Activated gamma-delta T cell treated with anti-CD3 and anti-CD28 coated beads, Interleukin-2, amount 50 U/mL, for 16 hours (primary cell): ENCODE measurements at regions not wholly inside any gene's neighbourhood (a gene's known extent, or its start where the extent isn't known, plus 50 kb on each side); places are given as distances from the start of the nearest gene placed in this dataset.

Experiments
- DNase-seq: peaks from one replicate; pipeline ENCODE4 v3.0.0-alpha.2; 2020; ENCODE audit warnings: low read depth

- DNase-seq, result no peak
Observed at GRCh38 chr1:235025422-235025984, 103.1 kb downstream of the TOMM20 start.

DNA sequence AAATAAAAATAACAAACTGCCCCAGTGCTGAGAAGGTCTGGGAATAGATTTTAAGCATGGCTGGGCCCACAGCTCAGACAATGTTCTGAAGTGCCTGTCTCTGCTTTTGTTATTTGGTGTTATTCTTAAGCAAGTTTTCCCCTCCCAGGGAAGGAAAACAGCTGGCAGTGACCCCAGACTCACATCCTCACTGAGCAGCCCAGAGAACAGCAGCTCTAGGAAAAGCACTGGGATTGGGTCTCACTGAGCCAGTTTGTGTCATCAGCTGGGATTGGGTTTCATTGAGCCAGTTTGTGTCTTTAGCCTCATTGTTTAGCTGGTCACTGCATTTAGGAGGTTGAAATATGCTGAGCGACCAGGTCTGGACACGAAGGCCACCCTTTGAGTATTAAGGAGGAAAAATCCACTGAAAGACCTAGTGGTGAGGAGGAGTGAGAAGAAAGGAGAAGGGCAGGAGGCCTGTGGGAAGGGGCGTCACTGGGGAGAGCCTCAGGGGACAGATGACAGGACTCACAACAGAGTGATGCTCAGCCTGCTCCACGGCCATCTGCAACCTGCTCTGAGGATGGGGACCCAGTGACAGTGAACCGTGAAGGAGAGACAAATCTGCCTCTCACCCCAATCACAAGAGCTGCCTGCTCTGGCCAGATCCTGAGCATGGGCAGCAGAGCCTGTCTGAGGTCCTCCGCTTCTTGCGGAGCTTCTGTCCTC, 103.8 kb downstream of the TOMM20 start:
- DNase-seq, result no peak

DNA sequence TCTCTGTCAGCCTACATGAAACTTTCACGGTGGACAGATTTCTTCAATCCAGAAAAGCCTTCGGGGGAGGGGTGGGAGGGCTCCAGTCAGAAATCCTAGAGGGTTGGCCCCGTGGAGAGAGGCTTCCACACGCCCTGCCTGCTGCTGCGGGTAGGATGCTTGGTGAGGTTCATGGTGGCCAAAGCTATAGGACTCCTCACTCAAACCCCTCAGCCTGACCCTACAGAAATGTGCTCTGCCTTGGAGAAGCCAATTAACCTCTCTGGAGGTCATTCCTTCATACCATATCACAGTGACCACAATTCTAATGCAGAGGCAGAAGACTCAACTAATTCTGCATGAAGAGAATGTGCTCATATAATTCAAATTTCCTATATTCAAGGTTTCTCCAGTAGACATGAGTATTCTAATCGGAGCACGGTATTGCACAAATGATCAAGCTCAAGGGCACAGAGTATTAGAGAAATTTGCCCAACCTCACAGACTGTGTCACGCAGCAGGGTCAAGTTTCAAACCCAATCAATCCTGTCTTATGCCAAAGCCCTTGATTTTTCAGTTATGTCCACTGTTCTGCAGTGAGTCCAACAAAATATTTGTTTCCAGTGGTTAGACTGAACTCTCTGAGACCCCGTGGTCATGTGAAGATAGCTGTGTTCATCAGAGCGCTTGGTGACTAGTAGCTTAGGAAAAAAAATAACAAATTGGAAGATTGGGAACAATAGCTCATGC, 104.8 kb downstream of the TOMM20 start:
- no peak for DNase-seq

- DNase-seq, result no peak
Observed at GRCh38 chr1:235022981-235023710, 105.5 kb downstream of the TOMM20 start.

DNA sequence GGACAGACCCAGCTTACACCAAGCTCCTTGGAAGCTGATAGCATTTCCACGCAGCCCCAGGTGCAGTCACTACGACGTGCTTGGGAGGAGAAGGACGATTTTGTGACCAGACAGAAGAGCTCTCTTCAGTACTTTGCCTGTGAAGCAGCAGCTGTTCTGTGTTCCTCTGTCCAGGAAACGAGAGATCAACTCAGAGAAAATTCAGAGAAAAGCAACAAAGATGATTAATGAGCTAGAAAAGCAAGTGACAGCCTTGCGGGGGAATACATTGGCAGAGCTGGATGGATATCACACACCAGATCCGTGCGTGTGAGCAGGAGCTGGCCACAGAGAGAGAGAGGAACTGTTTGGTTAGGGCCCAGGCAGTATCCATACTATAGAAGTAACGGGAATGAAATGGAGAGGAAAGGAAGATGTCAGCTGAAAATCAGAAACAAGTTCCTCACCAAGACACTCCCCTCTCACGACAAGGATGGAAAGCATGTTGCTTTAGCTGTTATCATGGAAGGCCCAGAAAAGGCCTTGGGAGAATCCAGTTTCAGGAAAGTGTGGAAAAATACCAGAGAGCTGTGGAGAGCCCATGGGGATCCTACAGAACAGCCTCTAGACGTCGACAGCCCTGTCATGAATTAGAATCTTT, 106.2 kb downstream of the TOMM20 start:
- DNase-seq, result no peak

DNA sequence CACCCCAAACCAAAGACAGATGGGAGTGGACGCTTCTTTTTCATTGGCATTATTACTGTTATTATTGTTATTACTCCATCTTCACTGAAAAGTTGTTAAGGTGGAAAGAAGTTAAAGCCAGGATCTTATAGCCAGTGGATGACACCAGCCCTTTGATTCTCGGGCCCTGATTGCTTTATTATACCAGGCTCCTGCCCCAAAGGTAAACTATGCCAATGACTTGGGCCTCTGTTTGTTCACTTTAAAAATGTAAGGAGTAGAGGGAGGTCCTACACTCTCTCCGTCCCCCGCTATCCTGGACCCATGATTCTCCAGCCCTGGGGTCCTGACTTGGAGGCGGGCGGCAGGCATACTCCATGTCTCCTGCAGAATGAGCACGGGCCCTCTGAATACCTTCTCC, 106.8 kb downstream of the TOMM20 start:
- DNase-seq, result no peak

GRCh38 chr1:235021321-235021720, 107.3 kb downstream of the TOMM20 start:
- DNase-seq, result no peak

DNA sequence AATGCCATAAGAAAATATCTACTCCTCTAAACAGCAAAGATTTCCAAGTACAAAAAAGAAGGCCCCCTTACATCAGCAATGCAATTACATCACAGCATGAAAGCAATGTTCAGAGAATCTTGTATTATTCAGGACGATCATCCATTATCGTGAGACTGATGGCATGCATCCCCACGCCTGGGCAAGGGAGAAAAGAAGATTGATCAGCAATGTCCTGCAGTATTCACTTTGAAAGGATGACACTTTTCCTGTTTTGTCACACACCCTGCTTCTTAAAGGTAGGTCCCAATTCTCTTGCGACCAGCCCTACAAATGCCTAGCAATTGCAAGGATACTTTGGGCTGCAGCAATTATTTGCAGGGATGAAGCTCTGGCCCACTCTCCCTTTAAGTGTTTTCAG, 108.7 kb downstream of the TOMM20 start:
- DNase-seq, result no peak

DNA sequence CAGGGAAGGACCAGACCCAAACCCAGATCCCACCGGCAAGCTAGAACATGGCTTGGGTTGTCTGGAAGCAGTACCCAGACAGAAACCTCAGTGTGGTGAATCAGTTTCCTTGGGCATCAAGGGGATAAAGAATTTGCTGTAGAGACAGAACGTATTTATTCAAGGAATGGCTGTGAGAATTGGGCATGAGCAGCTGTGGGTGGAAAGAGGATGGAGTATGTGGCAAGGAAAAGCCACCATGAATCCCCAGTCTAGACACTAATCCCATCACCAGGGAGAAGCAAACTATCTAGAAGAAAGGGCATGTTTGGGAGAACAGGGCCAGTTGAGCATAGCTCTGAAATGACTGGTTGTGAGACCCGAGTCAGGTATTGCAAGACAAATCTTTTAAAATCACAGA, 109.2 kb downstream of the TOMM20 start:
- no peak for DNase-seq

DNA sequence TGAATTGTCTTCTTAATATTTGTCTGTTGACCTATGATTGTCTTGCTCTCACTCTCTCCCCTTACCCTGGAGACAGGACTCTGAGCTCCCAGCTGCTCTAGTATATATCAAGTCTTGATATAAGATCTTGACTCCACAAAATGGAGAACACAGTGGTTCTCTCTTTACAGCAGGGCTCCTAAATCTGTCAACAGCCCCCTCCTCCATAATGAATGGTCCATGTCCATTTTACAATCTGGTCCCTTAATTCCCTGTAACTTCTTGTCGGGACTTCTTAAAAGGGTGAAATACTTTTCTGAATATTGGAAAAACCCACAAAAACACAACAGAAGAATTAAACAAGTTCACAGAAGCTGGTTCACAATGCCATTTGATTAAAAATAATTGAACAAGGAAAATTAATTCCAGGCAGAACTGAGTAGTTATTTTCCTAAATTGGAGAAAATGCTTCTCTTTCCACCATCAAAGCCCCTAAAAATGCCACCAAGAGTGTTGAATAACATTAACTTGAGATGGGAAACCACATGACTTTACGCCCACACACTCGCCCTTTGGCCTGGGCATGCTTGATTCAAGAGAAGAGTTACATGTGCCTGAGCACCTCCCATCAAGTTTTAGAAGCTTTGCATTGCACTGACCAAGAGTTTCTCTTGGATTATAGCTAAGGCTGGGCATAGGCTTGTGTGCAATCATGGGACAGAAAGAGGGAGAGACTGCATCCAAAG, 109.8 kb downstream of the TOMM20 start:
- no peak for DNase-seq

DNA sequence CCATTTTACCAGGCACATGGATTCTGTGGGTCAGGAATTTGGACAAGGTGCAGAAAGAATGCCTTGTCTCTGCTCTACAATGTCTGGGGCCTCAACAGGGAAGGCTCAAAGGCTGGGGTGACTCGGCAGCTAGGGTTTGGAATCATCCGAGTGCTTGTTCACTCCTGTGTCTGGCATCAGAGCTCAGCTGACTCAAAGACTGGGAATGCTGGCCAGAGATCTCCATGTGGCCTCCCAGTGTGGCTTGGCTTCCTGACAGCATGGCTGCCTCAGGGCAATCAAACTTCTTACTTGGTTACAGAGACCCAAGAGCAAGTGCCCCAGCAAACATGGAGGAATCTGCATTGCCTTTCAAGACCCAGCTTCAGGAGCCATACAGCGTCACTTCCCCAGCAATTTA, 110.5 kb downstream of the TOMM20 start:
- DNase-seq, result no peak

DNA sequence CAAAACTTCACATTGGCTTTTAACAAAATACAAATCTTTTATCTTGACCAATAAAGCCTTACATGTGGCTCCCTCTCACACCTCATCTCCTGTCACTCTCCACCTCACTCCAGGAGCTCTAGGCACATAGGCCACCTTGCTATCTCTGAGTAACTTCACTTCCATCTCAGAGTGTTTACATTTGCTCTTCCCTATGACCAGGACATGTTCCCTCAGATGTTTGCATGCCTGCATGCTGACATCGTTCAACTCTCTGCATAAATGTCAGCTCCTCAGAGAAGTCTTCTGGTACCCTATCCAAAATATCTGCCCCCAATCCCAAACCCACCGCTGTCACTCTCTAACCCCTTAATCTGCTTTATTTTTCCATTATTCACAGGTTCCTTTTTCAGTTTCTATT, 110.9 kb downstream of the TOMM20 start:
- no peak for DNase-seq

GRCh38 chr1:235017191-235017590, 111.4 kb downstream of the TOMM20 start:
- DNase-seq, result no peak

- DNase-seq, result no peak
Observed at GRCh38 chr1:235015291-235015985, 113.2 kb downstream of the TOMM20 start.

DNA sequence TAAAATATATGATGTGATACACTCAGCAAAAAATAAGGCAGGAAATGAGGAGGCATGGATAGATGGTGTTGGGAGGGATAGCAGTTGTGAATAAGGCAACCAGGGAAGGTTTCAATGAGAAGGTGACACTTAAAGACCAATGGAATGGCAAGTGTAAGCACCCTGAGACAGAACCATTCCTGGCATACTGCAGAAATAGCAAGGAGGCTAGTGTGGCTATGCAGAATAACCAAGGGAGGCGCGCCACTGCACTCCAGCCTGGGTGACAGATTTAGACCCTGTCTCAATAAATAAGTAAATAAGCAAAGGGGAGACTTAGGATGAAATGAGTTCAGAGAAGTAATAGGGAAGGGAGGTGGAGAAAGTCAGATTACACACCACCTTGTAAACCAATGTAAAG, 113.9 kb downstream of the TOMM20 start:
- no peak for DNase-seq

- DNase-seq, result no peak
Observed at GRCh38 chr1:235013512-235013911, 115.1 kb downstream of the TOMM20 start.

DNA sequence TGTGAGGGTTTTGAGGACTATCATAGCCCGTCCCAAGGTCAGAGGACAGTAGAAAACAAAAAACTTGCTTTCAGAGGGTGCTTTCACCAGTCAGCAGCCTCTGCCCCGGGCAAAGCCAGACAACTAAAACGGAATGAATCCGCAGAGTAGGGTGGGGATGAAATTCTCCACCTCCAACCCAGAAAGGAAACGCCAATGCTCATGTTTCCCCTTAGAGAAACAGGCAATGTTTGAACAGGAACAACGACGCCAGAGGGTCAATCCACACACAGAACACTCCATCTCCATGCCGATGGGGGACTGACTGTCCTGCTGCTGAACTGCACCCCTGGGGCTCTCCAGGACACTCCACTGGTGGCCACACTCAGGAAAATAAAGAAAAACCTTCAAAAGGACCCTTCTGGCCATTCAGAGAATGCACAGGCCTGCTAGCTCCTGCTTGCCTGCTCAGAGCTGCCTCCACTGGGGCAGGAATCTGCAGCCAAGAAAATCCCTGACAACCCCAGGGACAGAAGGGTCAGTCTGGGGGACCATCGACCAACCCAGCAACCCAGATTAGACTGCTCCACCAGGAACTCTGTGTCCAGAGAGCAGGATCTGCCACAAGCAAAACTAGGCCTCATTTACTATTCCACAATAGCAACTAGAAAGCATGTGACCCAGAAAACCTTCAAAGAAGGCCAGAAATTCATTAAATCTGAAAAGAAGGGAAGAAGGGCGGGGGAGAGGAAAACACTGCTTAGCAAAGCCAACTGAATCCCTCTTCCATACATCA, 116.0 kb downstream of the TOMM20 start:
- no peak for DNase-seq

DNA sequence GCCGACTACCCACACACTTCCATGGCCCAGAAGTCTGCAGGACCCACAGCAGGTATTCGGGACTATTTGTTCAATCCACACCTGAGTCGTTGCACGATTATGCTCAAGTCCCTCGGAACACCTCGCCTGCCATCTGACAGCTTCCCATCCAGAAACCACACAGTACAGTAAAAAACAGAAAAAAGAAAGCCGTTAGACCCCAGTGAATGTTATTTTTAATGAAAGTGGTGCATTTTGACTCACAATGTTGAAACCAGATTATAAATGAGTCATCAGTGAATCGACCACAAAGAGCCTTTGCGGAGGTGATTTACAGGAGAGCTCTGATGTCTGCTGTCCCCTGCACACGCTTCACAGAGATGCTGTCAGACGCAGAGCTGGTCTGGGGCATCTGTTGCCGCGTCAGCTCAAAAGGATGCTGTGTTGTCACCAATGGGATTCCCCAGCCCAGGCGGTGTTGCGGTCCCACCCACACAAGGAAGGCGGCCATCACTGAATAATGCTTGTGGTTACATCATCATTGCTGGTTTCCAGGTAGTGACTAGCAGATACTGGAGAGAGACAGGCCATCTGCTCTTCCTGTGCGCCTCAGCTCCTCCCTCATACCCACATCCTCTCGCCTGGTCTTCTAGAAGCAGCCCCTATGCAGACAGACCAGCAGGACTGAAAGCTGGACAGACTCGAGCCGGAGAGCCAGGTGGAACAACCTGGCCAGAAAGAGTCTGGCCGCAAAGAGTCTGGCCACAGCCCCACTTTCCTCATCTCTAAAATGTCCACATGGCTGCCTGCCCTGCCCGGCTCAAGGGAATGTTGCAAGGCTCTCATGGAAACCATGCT, 116.8 kb downstream of the TOMM20 start:
- DNase-seq, result peak; percentile 90

DNA sequence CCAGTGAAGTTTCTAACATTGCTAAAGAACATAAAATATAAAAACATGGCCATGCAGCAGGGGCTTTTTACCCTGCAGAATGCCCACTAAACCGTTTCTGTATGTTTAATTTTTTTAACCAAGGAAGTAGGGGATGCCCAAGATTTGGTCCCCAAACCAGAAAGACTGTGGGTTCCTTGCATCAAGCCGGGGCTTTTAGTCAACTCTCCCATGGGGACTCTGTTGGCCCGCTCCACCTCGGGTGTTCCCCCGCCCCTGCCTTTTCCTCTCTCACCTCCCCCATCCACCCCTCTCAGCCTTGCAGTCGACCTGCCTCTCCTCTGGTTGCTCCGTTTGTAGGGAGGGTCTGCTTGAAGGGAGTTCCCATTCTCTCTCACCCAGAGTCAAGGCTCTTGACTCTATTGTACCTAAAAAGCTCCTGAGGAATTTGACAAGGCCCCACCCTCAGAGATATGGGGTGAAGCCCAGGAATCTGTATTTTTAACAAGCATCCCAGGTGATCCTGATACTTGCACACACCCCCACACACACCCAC, 117.5 kb downstream of the TOMM20 start:
- peak; percentile 53 for DNase-seq
